NCI-H774 (cell line): ENCODE measurements at regions not wholly inside any gene's neighbourhood (a gene's known extent, or its start where the extent isn't known, plus 50 kb on each side); places are given as distances from the start of the nearest gene placed in this dataset.
A peak's percentile ranks its signal among the peaks of the same experiment; 100 is the strongest.
"Not testable (repeated sequence)": the region's sequence is repeated elsewhere in the genome, so short reads cannot be mapped to it uniquely, and the experiment has no call there.

ENCODE experiments used
- DNase-seq: peaks from one replicate; lab custom pipeline; 2025; lab: John Stamatoyannopoulos, UW

- not testable (repeated sequence) for DNase-seq
Observed at GRCh38 chr5:97234380-97234779, 51.3 kb upstream of the RIOK2 start.

DNA sequence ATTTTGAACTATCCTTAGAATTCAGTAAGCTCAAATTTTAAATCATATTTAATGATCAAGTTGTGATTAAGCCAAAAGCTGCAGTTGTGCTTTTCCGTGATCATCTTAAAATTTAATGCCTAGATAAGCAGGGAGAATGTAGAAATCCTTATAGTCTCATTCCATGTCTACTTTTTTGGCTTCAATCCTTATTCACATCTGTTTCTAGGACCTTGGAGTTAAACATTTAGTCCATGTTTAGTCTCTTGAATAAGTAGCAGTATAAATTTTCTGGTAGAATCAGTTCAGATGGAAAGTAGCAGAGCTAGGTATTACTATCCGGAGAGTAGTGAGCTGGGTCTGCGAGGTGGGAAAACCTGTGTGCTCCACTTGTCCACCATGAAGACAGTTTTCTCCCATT, 59.3 kb upstream of the RIOK2 start:
- no peak for DNase-seq

- no peak for DNase-seq
Observed at GRCh38 chr5:97243353-97243752, 60.3 kb upstream of the RIOK2 start.

DNA sequence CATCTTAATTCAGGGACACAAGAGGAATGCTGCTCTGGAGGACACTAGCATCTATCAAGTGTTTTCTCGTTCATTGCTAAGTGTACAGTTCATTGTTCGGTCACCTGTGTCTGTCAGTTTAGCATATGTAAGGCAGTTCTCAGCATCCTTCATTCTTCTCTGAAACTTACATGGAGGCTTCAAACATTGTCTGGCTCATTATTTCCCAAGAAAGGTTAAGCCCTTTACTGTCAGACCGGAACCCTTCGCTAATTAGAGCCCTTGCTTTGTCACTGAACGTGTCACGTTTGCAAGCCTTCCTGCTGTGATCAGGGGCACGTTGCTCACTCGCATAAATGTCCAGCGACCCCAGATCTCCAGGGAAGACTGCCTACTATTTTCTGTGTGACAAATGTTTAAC, 62.3 kb upstream of the RIOK2 start:
- DNase-seq, result no peak

DNA sequence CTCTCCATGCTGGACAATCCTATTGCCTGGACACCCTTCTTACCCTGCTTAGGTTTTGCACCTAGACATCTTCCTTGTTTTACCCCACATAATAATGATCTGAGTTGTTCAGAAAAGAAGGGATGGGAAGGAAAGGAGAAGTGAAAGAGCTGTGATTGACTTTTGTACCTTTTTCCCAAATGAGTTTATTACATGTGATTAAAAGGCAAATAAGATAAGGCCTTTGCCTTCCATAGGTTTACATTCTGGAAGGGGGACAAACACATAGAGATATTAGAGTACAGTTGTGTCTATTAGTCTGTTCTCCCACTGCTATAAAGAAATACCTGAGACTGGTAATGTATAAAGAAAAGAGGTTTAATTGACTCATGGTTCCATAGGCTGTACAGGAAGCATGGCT, 67.1 kb upstream of the RIOK2 start:
- DNase-seq, result no peak

- no peak for DNase-seq
Observed at GRCh38 chr5:97266076-97266475, 83.0 kb upstream of the RIOK2 start.

DNA sequence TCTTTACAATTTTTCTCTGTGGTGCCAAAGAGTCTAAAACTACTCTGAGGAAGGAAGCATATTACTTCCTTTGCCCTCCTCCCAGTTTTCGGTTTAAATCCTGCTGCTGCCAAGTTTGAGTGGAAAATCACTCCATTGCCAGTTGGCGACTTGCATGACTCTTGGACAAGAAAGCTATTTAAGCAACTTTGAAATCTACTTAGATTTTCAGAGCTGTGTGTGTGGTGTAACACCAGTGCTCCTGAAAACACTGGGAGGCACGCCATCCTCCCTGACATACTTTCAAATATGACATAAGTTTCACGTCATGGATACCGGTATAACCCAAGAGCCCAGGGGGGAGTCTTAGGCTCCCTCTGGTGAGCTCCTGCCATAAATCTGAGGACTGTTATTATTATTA, 83.5 kb upstream of the RIOK2 start:
- DNase-seq, result no peak

- no peak for DNase-seq
Observed at GRCh38 chr5:97267767-97268166, 84.7 kb upstream of the RIOK2 start.

- DNase-seq, result no peak
Observed at GRCh38 chr5:97276474-97277120, 93.5 kb upstream of the RIOK2 start.

DNA sequence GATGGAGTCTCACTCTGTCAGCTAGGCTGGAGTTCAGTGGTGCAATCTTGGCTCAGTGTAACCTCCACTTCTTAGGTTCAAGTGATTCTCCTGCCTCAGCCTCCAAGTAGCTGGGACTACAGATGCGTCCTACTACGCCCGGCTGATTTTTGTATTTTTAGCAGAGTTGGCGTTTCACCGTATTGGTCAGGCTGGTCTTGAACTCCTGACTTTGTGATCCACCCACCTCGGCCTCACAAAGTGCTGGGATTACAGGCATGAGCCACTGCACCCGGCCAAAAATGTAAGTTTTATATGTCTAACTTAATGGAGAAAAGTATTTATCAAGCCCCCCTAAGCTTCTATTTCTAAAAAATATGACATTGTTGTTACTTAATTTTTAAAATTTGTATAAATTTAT, 98.2 kb upstream of the RIOK2 start:
- DNase-seq, result no peak

- DNase-seq, result peak; percentile 25
Observed at GRCh38 chr5:97297063-97297703, 114.1 kb upstream of the RIOK2 start.

DNA sequence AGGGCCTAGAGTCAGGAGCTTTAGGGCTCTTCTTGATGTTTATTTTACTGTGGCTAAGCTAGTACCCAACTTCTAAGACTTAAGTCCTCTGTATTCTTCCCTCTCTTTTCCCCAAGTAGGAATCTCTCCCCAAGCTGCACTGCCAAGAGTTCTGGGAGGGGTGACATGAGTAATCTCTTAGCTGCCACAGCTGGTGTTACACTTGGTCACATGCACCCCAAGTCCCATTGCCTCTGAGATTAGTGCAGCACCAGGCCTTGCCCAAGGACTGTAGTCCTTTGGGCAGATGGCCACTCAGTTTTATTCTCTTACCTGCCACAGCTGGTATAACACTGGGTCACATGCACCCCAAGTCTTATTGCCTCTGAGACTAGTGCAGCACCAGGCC, 114.7 kb upstream of the RIOK2 start:
- no peak for DNase-seq

DNA sequence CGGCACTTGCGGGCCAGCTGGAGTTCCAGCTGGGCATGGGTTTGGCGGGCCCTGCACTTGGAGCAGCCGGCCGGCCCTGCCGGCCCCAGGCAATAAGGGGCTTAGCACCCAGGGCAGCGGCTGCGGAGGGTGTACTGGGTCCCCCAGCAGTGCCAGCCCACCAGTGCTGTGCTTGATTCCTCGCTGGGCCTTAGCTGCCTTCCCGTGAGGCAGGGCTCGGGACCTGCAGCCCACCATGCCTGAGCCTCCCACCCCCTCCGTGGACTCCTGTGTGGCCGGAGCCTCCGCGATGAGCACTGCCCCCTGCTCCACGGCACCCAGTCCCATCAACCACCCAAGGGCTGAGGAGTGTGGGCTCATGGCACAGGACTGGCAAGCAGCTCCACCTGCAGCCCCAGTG, 118.1 kb upstream of the RIOK2 start:
- not testable (repeated sequence) for DNase-seq

DNA sequence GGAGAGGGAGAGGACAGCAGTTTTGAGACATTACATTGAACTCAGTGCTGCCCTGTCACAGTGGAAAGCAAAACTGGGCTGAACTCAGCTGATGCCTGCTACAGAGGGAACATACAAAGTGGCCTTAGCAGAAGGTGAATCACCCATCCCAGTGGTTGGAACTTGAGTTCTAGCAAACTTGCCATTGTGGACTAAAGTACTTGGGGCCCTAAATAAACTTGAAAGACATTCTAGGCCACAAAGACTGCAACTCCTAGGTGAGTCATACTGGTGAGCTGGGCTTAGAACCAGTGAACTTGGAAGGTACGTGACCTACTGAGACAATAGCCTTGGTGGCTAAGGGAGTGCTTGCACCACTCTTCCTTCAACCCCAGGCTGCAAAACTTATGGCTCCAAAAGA, 155.7 kb upstream of the RIOK2 start:
- DNase-seq, result no peak

DNA sequence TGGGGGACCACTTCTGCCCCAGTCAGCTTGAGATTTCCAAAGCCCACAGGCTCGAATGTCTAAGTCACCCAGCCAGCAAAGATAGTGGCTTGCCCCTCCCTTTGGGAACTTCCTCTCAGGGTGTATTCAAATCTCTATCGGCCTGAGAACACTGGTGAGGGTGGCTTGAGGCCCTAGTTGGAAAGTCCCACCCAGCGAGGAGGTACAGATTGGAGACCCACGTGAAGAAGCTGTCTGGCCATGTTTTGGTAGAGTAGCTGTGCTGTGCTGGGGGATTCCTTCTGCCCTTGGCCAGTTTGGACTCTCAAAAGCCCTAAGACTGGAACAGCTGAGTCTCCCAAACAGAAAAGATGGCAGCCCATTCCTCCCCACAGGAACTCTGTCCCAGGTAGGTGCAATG, 172.7 kb upstream of the RIOK2 start:
- DNase-seq, result no peak

GRCh38 chr5:97363577-97363976, 180.5 kb upstream of the RIOK2 start:
- no peak for DNase-seq

- no peak for DNase-seq
Observed at GRCh38 chr5:97364731-97365130, 181.7 kb upstream of the RIOK2 start.

DNA sequence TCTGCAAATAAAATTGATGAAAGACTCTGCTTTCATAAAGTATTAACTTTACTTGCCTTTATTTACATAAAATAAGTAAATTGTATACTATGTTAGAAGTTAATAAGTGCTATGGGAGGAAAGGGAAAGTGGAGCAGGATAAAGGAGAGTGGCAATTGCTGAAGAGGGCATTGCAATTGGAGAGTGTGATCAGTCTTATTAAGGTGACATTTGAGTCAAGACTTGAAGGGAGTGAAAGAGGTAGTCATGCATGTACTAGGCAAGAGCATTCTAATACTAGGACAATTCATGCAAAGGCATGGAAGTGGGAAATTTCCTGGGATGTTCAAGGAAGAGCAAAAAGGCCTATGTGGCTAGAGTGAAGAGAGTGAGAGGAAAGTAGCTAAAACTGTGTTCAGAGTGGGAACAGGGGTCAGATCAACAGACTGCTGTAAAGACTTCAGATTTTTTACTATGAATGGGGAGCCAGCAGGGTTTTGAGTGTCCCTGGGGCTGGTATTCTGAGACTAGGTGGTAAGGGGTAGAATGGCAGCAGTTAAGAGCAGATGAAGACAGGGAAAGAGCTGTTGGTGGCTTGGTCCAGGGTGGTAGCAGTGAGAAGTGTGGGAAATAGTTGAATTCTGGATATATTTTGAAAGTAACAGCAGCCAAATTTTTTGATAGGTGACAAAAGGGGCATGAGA, 182.3 kb upstream of the RIOK2 start:
- DNase-seq, result no peak

DNA sequence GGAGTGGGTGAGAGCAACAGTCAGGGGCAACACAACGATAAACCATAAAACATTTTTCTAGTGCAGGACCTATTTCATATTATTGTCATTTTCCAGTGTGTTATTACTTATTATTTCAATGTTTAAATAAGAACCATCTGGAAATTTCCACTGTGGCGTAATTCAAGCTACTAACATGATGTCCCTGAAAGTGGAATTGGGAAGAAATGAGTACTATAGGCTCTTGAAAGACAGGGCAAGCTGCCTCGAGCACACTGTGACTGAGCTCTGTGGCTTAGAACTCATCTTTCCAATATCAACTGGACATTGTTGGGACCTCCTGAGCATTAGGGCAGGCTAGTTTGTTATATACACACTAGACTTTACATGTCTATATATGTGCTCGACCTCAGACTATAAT, 182.9 kb upstream of the RIOK2 start:
- no peak for DNase-seq

DNA sequence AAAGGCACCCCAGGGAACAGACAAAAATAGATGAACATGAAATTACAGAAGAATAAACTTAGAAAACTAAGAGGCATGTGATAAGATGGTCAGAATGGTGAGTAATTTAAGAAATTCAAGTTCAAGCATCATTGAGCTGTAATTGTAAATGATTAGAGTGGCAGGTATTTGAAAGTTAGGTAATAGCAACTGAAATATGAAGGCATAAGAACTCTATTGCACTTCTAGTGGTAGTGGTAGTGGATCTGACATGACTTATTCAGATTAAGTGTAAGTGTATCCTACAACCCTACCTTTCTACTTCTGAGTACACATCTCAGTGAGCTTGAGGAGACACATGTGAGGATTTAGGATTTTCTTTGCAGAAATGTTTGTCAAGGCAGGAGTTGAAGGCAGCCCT, 192.9 kb upstream of the RIOK2 start:
- no peak for DNase-seq

- DNase-seq, result no peak
Observed at GRCh38 chr5:97377582-97377981, 194.5 kb upstream of the RIOK2 start.

- DNase-seq, result no peak
Observed at GRCh38 chr5:97383996-97384395, 200.9 kb upstream of the RIOK2 start.

- no peak for DNase-seq
Observed at GRCh38 chr5:97388794-97389193, 205.7 kb upstream of the RIOK2 start.

- no peak for DNase-seq
Observed at GRCh38 chr5:97400537-97400936, 217.5 kb upstream of the RIOK2 start.
